ENCODE measurements at regions not wholly inside any gene's neighbourhood (a gene's known extent, or its start where the extent isn't known, plus 50 kb on each side); places are given as distances from the start of the nearest gene placed in this dataset.
"Not testable (repeated sequence)": the region's sequence is repeated elsewhere in the genome, so short reads cannot be mapped to it uniquely, and the experiment has no call there.

DNA sequence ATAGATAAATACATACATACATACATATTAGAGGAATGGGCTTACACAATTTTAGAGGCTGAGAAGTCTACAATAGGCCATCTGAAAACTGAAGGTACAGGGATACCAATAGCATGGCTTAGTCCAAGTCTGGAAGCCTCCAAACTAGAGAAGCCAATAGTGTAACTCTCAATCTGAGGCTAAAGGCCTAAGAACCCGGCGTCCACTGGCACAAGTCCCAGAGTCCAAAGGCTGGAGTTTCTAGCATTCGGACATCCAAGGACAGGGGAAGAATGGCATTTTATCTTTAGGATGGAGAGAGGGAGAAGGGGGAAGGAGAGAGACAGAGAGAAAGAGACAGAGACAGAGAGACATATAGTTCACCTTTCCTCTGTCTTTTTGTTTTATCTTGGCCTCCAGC is 63.7 kb upstream of the SYT4 start:
- DNase-seq: no peak

DNA sequence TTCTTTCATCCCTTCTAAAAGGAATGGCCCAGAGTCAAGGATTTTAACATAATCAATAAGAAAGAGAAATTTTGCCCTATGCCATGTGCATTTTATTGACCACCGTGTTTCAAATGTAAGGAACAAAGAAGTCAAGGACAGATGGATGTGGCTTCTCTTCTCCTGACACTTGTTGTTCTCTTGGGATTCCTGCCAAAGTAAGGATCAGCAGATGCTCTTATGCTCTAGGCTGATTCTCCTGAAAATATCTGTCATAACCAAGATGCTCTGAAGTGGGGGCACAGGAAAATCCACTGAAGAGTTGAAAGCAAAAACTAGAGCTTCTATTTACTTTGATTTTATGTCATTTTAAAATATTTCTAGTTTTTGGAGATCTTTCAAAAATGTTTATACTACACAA is 72.9 kb upstream of the SYT4 start:
- no peak for DNase-seq

DNA sequence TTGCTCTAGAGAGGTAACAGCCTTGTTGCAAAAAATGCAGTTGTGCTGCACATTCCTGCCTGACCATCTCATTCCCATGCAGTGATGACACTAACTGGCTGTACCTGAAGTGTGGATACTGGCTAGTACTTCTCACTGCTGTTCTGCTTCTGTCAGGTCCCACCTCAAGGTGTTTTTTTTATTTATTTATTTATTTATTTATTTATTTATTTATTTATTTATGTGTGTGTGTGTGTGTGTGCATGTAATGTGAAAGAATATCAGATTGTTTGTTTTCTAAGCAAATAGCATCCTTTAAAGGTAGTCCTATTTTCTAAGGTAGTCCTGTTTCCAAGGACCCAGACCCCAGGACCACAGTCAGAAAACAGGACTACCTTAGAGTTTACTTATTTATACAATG is 87.2 kb upstream of the SYT4 start:
- DNase-seq: no peak

DNA sequence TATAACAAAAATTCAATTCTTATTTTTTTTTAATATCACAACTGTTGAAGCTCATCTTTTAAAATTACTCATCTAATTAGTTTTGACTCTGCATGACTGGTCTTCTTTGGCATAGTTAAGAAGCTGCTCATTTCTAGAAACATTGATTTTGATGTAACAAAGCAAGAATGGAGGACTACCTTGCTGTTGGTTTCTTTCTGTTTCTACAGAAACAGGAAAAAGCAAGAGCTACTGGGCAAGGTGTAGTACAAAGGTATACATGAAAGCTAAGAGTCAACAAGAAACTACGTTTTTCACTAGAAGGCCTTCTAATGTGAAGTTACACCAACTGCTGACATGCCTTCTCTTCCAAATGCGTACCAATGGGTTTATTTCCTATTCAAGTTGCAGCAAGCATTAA is 90.6 kb upstream of the SYT4 start:
- DNase-seq: no peak

DNA sequence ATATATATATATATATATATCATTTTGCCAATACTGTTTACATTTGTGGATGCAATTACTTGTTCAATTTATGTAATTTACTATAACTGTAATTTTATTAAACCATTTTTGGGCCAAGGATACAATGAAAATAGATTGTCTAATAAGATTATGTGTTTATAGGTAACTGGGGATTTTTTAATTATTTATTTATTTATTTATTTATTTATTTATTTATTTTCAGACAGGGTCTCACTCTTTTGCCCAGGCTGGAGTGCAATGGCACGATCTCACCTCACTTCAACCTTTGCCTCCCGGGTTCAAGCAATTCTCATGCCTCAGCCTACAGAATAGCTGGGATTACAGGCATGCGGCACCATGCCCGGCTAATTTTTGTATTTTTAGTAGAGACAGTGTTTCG is 92.0 kb upstream of the SYT4 start:
- not testable (repeated sequence) for DNase-seq

DNA sequence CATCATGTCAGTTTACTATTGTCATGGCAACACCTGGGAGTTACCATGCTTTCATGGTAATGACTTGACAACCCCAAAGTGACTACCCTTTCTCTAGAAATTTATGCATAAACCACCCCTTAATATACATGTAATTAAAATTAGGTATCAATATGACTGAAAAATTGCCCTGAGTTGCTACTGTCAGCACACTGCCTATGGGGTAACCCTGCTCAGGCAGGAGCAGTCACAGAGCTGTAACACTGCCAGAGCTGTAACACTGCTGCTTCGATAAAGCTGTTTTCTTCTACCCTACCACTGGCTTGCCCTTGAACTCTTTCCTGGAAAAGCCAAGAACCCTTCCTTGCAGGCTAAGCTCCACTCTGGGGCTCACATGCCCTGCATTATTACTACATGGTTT is 95.5 kb upstream of the SYT4 start:
- DNase-seq: no peak

DNA sequence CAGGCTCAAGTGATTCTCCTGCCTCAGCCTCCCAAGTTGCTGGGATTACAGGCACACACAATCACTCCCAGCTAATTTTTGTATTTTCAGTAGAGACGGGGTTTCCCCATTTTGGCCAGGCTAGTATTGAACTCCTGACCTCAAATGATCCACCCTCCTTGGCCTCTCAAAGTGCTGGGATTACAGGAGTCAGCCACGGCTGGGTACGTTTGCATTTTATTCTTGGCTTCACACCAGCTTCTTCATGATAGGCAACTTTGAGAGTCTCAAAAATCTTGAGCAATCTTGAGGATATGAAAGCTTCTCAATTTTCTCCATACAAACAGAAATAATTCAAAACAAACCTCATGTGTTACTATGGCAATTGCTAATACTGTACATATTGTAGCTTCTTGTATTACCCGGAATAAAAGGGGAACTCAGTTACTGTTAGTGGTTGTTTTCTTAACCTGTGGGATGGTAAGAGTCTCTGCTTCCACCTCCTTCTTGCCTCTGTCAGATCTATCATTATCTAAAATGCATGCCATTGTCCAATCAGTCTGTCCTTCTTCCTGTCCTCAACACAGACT is 102.9 kb upstream of the SYT4 start:
- DNase-seq: no peak

DNA sequence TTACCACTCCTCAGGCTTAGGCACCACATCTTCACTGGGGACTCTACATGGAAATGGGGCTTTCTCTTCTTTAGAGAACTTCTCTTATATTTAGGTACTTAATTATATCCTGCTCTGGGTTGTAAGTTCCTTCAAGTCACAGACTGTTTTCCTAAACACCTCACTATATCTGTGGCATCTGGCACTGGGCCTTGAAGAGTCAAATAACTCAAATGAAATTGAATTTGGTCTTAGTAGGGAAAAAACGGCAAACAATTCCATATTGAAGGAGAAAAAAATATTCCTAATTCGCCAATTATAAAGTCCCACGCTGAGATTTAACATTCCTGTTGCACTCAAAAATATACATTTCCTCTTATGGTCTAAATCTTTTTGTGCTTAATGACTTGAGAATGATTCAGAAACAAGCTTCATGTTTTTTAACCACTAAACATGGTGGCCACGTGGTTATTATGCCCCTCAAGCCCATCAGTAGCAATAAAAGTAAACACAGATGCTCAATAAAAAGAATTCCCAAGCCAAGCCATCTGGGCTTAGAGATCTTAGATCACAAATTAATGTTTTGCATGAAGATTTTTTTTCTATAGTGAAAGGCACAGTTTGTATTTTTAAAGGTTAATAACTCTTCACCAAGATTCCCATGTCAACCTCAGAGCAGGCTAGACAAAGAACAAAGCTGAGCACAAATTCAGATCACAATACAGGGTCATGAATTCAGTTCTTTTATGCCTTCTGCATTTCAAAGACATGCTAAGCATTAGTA is 105.5 kb upstream of the SYT4 start:
- no peak for DNase-seq

DNA sequence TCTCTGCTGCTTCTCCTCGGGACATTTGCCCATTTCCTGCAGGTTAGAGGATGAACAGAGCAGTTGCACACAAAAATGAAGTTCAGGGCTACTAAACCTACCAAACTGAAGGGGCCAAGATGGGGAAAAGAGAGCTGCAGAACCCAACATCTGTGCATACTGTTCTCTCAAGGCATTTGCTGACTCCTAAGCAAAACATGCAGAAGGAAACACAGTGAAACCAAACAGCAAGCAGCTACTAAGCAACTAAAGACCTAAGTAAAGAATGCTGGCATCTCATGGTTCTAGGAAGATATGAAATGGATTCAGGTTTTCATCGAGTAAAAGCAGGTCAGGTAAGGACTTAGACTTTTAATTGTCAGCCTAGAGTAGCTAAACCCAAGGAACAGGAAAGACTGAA is 111.9 kb upstream of the SYT4 start:
- no peak for DNase-seq

DNA sequence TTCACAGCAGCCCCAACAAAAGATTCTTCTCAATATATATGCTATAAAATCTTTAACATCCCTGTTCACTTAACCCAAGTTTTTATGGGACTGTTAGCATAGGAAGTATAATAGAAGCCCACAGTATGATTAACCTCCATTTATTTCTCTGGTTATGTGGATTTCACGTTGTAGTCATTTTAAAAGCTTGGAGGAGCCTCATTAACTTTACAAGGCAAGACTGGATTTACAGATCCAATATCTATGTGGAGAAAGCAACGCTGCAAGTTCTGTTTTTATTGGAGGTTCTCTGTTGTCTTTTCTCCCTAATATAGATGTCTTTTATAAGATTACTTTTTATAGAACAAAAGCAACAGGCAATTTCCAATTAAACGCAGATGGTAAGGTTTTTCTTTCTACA is 114.9 kb upstream of the SYT4 start:
- DNase-seq: no peak

DNA sequence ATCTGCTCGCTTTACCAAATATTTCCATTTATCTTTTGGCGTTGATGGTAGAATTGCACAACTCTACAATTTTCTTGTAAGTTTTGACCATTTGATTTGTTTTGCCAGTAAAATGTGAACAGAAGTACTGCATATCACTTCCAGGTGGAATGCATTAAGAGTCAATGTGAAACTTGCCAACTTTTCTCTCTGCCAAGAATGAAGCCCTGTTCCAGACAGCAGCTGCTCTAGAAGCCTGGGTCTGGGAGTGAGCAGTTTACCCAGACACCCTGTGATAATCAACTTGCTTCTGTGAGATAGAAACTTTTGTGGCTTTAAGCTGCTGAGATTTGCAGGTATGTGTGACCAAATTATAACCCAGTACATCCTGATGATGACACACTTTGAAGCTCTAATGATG is 115.9 kb upstream of the SYT4 start:
- DNase-seq: no peak

DNA sequence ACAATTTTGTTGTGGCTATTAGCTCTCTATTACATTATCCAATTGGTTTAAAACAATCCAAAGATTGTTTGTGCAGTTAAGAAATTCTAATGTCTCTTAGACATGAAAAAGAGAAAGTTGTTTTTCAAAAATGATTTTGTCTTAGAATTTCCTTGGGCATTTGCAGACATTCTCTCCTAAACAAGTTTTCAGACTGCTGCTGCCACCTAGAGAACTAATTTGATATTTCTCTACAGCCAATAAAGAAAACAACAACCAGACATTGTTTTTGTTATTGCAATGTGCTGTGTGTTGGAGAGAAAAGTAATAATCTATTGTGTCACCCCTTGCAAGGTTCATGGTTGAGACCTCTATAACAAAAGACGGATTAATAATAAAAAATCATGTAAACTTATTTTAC is 119.0 kb upstream of the SYT4 start:
- no peak for DNase-seq

DNA sequence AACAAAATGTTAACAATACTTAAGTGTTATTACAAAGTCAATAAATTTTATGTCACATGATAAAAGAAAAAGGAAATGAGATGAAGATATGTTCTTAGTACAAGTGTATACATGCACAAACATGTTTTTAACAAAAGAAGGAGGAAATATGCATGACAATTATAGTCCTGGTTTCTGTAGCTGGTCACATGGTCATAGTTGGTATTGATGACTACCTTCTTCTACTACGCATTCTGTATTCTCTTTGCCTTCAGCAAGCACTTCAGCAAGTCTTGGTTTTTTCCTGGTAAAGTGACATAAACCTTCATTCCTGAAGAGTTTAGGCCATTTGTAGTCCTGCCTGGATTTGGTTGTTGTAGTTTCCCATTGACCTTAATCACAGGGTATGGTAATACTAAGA is 121.3 kb upstream of the SYT4 start:
- no peak for DNase-seq

DNA sequence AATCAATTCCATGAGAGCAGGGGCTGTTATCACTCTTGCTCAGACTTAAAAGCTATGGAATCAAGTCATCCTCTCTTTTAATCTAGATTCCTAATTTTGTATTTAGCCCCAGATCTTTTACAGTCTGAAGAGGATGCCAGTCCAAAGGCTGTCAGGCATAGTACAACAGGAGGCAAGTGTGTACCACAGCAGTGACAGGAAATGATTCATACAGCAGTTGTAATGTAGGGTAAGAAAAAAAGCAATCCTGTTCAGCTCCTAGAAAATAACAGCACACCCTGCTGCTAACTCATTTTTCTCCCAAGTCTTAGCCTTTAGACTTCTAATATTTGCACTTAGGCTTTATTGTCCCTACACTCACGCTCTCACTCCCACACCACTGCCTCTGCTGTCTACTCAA is 127.8 kb upstream of the SYT4 start:
- DNase-seq: no peak

DNA sequence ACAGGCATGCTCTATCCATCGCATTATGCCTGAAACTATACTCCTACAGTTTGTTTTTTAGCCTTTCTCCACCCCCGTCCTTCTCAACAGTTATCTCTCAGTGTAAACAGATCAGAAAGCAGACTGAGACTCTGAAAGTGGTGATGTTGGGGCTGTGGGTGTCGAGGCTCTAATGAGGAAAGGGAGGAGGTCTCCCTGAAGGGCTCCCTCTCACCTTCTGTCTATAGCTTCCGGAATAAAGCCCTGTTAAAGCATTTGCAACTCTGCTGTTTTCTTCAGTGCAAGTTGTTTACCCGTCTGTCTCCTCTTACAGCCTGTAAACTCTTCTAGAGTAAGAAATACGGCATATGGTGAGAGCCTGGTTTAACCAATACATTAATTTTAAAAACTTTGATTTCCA is 136.7 kb upstream of the SYT4 start:
- DNase-seq: no peak

DNA sequence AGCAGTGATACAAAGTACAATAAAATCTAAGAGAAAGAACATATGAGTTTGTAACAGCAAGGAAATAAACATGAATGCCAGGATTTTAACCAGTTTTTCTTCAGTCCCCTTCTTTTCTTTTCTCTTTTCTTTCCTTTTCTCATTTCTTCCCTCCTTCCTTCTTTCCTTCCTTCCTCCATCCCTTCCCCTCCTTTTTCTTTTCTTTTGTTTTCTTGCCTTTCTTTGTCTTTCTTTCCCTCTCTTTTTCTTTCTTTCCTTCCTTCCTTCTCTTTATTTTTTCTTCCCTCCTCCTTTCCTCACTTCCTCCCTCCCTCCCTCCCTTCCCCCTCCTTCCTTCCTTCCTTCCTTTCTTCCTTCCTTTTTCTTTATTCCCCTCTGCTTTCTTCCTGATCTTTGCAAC is 142.8 kb upstream of the SYT4 start:
- no peak for DNase-seq

DNA sequence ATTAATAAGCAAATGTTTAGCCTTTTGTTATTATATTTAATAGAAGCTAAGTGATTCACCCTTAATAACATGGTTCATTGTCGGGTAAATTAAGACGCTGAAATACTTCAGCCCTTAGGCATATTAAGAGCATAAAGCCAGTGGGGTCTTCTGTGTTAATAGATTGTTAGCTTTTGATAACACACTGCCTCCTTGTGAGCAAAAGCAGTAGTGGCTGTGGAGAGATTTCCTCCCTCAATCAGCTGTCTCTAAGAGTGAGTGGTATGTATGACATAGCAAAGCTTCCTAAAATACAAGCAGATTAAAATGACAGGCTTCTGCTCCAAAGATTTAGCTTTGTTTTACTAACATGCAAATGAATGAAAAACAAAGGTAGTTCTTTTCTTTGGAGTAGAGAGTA is 143.7 kb upstream of the SYT4 start:
- DNase-seq: no peak

DNA sequence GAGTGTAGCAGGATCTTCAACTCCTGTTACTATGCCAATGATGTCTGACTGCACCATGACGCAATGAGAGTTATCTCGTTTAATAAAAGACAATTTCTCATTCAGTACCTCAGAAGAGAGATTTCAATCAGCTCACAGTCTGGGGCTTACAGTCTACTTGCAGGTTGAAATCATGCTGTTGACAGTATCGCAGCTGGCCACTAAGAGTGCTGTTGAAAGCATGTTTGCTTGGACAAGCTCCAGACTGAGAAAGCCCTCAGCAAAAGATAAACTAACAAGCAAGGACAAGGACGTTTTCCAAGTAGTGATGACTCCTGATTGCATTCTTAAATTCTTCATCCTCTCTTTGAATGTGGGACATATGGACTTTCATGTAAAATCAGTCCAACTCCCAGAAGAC is 145.2 kb upstream of the SYT4 start:
- no peak for DNase-seq

DNA sequence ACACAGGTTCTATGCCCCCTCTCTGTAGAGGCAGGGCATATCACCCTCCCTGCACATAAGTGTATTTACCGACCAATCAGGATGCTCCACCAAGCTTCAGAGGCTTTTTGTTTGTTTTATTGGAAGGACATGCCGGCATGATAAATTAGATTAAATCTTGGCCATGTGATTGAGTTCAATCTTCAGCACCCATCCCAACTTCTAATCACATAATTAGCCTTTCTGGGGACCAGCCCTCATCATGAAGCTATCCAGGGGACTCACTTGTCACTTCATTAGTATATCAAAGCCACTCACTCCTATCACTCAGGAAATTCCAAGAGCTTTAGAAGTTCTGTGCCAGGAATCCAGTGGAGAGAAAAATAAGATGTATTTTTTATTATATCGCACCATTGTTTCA is 158.6 kb upstream of the SYT4 start:
- DNase-seq: no peak

DNA sequence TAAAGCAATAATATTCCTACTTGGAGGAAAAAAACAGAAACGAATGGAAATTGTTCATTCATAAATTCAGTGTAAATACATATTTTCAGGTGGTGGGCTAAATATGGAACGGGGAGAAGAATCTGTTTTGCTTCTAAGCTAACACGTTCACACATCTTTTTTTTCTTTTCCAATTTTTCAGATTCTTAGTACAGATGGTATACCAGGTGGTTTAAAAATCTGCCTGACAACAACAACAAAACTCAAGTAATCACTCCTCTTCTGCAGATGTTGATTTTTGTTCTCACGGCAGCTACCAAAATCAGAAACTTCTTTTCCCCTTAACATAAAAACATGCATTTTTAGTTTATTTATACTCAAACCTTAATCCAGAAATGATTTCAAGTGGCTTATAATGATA is 164.8 kb upstream of the SYT4 start:
- no peak for DNase-seq

DNA sequence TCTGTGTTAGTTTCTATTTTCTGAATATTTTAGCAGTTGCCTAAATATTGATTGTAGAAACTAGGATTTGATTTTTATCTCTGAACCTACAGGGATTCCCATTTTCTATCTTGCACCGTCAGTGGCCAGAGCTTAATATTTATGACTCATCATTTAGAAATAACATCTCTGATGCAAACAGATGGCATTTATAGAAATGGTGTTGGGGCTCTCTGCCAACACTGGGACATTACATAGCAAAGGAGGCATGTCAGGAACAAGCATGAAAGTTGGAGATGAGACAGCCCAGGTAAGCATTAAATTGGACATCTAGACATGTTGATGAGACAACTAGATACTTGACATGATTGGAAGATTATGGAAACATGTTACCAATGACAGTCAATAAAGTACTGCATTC is 165.3 kb upstream of the SYT4 start:
- DNase-seq: no peak

DNA sequence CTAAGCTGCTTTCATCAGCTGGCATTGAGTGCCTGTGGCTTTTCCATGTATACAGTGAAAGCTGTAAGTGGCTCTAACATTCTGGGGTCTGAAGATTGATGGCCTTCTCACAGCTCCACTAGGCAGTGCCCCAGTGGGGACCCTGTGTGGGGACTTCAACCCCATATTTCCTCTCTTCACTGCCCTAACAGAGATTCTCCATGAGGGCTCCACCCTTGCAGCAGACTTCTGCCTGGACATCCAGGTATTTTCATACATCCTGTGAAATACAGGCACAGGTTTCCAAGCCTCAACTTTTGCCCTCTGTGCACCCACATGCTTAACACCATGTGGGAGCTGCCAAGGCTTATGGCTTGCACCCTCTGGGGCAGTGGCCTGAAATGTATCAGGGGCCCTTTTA is 188.2 kb upstream of the SYT4 start:
- no peak for DNase-seq

DNA sequence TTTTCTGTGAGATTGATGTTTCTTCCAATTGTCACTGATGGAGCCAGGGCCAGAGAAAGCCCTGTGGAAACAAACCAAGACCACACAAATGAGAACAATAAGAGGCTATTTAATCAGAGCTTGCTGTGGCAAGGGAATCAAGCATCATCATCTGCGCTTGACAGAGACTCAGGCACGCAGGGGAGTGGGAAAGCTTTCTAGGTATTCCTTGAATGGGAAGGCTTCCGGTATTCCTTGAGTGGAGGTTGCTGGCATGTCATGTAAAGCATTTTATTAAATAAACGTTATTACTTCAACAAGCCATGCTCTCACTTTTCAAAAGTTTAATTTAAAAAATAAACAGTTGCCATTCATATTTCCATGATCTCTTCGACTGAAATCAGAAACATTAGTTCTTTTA is 194.6 kb upstream of the SYT4 start:
- no peak for DNase-seq

DNA sequence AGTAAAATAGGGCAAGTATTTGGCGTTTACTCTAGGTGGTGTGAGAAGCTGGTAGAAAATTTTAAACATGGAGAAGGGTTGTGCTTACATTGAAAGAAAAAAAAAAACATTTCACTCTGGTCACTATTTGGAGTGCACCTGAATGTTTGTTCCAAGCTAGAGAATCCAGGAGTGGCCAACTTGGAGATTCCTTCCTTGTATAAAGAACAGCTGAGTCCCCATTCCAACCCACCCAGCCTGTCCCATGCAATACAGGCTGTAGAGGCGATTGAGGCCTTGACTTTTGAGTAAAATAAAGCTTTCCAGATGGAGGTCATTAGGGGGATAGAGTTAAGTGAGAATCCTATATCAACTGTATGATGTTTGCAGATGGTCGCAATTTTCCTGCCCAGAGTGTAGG is 203.8 kb upstream of the SYT4 start:
- DNase-seq: no peak

DNA sequence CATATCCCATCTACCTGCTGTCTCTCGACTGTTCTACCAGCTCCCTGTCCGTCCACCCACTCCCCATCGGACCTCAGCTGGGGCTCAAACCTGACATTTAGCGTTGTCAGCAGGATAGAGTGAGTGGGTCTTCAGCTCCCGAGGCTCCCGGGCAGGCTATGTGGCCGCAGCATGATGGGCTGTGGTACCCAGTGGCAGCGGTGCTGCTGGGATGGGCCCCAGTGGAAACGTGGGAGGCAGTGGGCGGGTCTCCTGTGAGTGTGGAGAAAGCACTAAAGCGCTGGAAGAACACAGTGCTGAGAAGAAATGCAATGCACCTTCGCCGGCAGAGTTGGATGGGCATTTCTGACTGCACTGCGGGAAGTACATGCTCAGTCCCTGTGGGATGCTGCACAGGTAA is 204.8 kb upstream of the SYT4 start:
- no peak for DNase-seq

All from inflammatory macrophage (primary cell).